ENCODE measurements at regions not wholly inside any gene's neighbourhood (a gene's known extent, or its start where the extent isn't known, plus 50 kb on each side); places are given as distances from the start of the nearest gene placed in this dataset.

DNA sequence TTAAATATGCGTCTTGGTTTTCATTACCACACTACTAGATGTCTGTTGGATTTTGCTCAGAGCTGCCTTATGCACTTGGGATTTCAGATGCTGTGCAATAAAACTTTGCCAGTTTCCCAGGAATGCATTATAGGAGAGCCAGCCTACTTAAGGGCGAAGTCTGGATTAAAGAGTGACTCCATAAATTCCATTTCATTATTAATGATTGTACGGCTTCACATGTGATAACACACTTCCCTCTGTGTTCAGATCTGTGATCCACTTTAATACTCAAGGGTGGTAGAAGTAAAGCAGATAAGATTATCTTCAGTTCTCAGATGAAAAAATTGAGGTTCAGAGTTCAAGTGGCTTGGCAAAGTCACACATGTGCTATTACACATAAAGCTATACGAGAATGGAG is 110.2 kb downstream of the C11orf91 start:
- Mint-ChIP-seq H3K4me1 (no peaks in the 10 kb centered on the region), H3K36me3 (ENCODE audit: low read depth) (no peaks in the 10 kb centered on the region), H3K27ac (no peak overlapping the region), H3K9me3 (no peaks in the 10 kb centered on the region), H3K27me3 (peaks cover 20% of the 10 kb centered on the region), H3K4me3 (no peak overlapping the region)
- ATAC-seq (replicated peaks) = no peak

DNA sequence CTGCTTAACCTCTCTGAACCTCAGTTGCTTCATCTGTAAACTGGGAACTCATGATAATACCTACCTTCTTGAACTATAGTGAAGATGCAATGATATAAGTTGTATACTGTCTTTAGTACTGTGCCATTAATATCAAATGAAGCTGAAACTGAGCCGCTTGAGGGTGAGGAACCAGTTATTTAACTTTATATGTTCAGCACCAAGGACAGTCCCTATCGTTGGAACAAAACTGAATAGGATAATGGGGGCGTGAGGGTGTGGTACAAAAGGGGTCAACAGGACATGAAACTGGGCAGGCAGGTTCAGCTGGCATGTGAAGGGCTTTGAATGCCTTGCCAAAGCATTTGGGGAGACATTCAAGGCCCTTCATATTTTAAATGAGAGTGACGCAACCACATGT is 112.6 kb downstream of the C11orf91 start:
- H3K27me3 Mint-ChIP-seq = peaks cover 24% of the 10 kb centered on the region
- no peak for ATAC-seq (replicated peaks)
- H3K9me3 Mint-ChIP-seq = no peaks in the 10 kb centered on the region
- no peaks in the 10 kb centered on the region for H3K36me3 Mint-ChIP-seq (ENCODE audit: low read depth)
- no peak overlapping the region for H3K4me3 Mint-ChIP-seq
- no peak overlapping the region for H3K27ac Mint-ChIP-seq
- no peaks in the 10 kb centered on the region for H3K4me1 Mint-ChIP-seq

DNA sequence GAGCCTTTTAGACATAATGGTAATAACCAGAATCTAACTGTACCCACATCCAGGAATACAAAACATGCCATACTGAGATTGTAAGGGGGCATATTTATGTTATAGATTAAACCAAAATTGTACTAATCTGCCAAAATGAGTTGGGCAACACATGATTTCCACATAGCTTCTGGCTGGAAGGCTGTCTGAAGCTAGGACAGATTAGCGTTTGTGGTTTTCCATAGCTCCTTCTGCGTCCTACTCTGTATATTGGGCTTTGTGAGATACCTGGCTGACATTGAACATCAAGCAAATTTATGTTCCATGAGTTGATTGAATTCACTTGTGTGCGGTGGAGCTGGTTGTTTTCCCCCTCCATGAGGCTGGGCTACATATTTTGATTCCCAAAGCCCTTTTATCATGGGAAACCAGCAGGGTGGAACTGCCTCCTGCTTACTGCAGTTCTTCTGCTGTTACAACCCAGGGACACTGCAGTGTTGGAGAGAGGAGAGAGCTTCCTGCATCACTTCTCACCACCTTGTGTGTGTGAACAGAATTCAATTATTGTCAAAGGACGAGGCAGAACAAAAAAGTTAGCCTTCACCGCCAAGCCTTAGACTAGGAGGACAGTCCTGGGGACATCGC is 114.9 kb downstream of the C11orf91 start:
- no peak overlapping the region for H3K27ac Mint-ChIP-seq
- H3K36me3 Mint-ChIP-seq (ENCODE audit: low read depth) = no peaks in the 10 kb centered on the region
- H3K9me3 Mint-ChIP-seq = no peaks in the 10 kb centered on the region
- H3K4me3 Mint-ChIP-seq = no peak overlapping the region
- ATAC-seq (replicated peaks) = no peak
- peaks cover 40% of the 10 kb centered on the region for H3K27me3 Mint-ChIP-seq
- no peaks in the 10 kb centered on the region for H3K4me1 Mint-ChIP-seq

DNA sequence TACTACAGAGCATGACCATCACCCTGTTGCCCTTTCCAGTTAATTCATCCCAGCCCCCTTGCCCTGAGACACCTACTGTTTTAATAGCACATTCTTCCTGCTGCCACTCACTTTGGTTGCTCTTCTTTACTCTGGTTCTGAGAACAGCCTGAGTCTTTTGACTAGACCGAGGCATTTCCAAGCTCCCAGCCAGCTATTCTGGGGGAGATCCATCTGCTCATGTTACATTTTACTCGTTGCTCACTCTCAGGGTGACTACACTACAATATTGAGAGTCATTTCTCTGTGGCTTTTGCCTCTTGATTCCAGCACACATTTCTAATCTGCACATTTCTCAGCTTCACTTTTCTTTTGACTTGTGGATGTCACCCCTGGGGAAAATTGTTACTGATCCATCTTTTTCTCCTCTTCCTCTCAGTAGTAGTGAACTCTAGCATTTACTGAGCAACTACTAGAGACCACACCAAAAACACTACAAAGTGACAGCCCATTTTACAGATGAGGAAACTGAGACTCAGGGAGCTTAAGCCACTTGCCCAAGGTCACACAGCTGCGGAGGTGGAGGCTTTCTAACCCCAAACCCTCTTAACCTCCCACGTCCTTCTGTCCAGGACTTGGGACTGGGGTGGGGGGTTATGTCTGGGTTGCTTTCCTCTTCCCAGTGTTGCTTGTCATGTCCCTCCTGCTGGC is 117.8 kb downstream of the C11orf91 start:
- ATAC-seq (replicated peaks) = no peak
- no peaks in the 10 kb centered on the region for H3K36me3 Mint-ChIP-seq (ENCODE audit: low read depth)
- peaks cover 42% of the 10 kb centered on the region for H3K27me3 Mint-ChIP-seq
- H3K4me1 Mint-ChIP-seq = no peaks in the 10 kb centered on the region
- no peaks in the 10 kb centered on the region for H3K9me3 Mint-ChIP-seq
- no peak overlapping the region for H3K4me3 Mint-ChIP-seq
- H3K27ac Mint-ChIP-seq = no peak overlapping the region

GRCh38 chr11:33579101-33579500 is 121.5 kb downstream of the C11orf91 start:
- Mint-ChIP-seq H3K4me3 (no peak overlapping the region), H3K36me3 (ENCODE audit: low read depth) (no peaks in the 10 kb centered on the region), H3K9me3 (no peaks in the 10 kb centered on the region), H3K27me3 (peaks cover 26% of the 10 kb centered on the region), H3K27ac (no peak overlapping the region), H3K4me1 (no peaks in the 10 kb centered on the region)
- ATAC-seq (replicated peaks) = no peak

- Mint-ChIP-seq H3K27ac (no peak overlapping the region), H3K36me3 (ENCODE audit: low read depth) (no peaks in the 10 kb centered on the region), H3K4me1 (no peaks in the 10 kb centered on the region), H3K9me3 (no peaks in the 10 kb centered on the region), H3K4me3 (no peak overlapping the region), H3K27me3 (peaks cover 20% of the 10 kb centered on the region)
- ATAC-seq (replicated peaks) = no peak
Observed at GRCh38 chr11:33577204-33577603, 123.4 kb downstream of the C11orf91 start.

DNA sequence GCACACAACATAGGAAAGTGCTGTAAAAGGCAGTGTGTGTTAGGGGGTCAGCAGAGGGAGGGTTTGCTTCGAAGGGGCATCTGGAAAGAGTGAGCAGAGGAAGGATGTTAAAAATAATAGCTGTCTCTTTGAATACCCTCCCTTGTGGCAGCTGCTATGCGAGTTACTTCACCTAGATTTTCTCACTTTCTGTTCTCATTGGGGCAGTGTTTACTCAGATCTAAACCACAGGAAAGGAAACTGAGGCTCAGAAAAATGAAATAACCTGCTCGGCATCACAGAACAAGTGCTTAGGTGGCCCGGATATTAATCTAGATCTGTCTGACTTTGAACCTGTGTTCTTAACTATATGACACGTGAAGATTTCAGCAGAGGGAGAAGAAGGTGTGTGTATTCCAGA is 125.3 kb downstream of the C11orf91 start:
- Mint-ChIP-seq H3K36me3 (ENCODE audit: low read depth) (no peaks in the 10 kb centered on the region), H3K9me3 (no peaks in the 10 kb centered on the region), H3K27ac (no peak overlapping the region), H3K27me3 (peaks cover 13% of the 10 kb centered on the region), H3K4me3 (no peak overlapping the region), H3K4me1 (no peaks in the 10 kb centered on the region)
- peak; percentile 29 for ATAC-seq (replicated peaks)

DNA sequence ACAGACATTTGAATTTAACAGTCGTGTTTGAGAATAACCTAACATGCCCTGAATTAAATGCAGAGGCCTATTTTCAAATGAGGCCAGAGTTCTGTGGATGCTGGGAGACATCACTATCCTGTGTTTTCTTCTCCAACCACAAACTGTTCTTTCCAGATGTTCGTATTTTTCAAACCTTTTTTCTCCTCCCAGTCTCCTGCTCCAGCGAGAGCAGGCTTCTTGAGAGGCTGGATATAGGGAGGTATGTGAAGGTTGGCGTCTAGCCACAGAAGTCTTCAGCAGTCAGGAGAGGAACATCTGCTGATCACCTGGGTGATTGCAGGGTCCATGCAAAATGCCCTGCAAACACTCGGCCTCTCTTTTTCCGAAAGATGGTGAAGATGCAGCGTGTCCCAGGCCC is 126.3 kb downstream of the C11orf91 start:
- Mint-ChIP-seq H3K4me1 (no peaks in the 10 kb centered on the region), H3K9me3 (no peaks in the 10 kb centered on the region), H3K36me3 (ENCODE audit: low read depth) (no peaks in the 10 kb centered on the region), H3K4me3 (no peak overlapping the region), H3K27ac (no peak overlapping the region), H3K27me3 (peaks cover 9% of the 10 kb centered on the region)
- no peak for ATAC-seq (replicated peaks)

DNA sequence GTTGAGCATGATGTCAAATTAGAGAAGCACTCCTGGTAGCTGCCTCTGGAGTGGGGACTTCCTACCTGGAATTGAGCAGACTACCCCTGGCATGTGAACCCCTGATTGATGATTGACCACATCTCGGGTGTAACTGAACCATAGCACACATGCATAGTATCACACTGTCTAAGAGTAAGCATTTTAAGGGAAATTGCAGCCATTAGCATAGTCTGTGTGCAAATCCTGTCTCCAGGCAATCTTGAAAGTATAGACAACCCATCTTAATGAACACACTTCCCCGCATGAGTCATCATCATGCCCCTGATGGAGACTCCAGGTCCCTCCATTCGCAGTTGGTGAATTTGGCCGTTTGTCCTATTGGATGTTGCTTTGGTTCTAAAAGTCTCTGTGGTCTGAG is 131.3 kb downstream of the C11orf91 start:
- no peak for ATAC-seq (replicated peaks)
- no peaks in the 10 kb centered on the region for H3K36me3 Mint-ChIP-seq (ENCODE audit: low read depth)
- no peaks in the 10 kb centered on the region for H3K9me3 Mint-ChIP-seq
- H3K4me1 Mint-ChIP-seq = no peaks in the 10 kb centered on the region
- peaks cover 11% of the 10 kb centered on the region for H3K27me3 Mint-ChIP-seq
- H3K27ac Mint-ChIP-seq = no peak overlapping the region
- no peak overlapping the region for H3K4me3 Mint-ChIP-seq

DNA sequence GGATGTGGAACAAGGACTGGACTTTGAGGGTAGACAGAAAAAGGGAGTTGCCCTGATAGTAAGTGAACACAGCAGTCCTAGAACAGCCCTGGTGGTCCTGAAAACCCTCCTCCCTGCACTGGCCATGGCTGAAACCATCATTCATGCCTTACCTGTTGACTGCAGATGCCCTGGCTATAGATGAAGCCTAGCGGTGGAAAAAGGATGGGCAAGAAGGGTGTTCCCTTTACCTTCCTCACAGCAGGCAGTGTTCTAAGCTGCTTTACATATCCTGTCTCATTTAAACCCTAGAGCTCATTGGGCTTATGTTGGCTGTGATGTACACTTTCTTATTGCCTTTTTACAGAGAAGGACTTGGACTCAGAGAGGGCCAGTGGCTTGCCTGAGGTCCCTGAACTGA is 133.6 kb downstream of the C11orf91 start:
- H3K9me3 Mint-ChIP-seq = no peaks in the 10 kb centered on the region
- no peaks in the 10 kb centered on the region for H3K36me3 Mint-ChIP-seq (ENCODE audit: low read depth)
- H3K27me3 Mint-ChIP-seq = peaks cover 11% of the 10 kb centered on the region
- no peak for ATAC-seq (replicated peaks)
- H3K4me3 Mint-ChIP-seq = no peak overlapping the region
- H3K27ac Mint-ChIP-seq = no peak overlapping the region
- no peaks in the 10 kb centered on the region for H3K4me1 Mint-ChIP-seq

GRCh38 chr11:33564856-33565453 is 135.7 kb downstream of the C11orf91 start:
- Mint-ChIP-seq H3K36me3 (ENCODE audit: low read depth) (no peaks in the 10 kb centered on the region), H3K27me3 (peaks cover 6% of the 10 kb centered on the region), H3K9me3 (no peaks in the 10 kb centered on the region), H3K4me3 (no peak overlapping the region), H3K4me1 (no peaks in the 10 kb centered on the region), H3K27ac (no peak overlapping the region)
- ATAC-seq (replicated peaks) = no peak

GRCh38 chr11:33560729-33561128 is 139.9 kb downstream of the C11orf91 start:
- Mint-ChIP-seq H3K4me3 (no peak overlapping the region), H3K36me3 (ENCODE audit: low read depth) (no peaks in the 10 kb centered on the region), H3K9me3 (no peaks in the 10 kb centered on the region), H3K4me1 (no peaks in the 10 kb centered on the region), H3K27ac (no peak overlapping the region), H3K27me3 (peaks cover 13% of the 10 kb centered on the region)
- no peak for ATAC-seq (replicated peaks)

DNA sequence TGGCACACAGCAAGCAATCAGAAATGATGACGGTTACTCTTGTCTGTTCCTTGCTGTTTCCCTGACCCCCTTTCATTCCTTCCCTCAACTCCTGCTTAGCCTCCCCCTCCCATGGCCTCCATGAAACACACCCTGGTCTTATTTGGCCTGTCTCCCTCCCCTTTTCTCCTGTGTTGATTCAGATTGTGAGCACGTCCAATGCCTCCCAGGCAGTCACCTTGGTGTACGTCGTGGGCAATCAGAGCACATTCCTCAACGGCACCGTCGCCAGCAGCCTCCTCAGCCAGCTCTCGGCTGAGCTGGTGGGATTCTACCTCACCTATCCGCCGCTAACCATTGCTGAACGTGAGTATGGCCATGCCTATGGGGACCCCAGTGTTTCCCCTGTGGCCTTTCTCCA is 141.1 kb downstream of the C11orf91 start:
- Mint-ChIP-seq H3K27ac (no peak overlapping the region), H3K9me3 (no peaks in the 10 kb centered on the region), H3K4me1 (no peaks in the 10 kb centered on the region), H3K27me3 (peaks cover 20% of the 10 kb centered on the region), H3K4me3 (no peak overlapping the region), H3K36me3 (ENCODE audit: low read depth) (no peaks in the 10 kb centered on the region)
- no peak for ATAC-seq (replicated peaks)

DNA sequence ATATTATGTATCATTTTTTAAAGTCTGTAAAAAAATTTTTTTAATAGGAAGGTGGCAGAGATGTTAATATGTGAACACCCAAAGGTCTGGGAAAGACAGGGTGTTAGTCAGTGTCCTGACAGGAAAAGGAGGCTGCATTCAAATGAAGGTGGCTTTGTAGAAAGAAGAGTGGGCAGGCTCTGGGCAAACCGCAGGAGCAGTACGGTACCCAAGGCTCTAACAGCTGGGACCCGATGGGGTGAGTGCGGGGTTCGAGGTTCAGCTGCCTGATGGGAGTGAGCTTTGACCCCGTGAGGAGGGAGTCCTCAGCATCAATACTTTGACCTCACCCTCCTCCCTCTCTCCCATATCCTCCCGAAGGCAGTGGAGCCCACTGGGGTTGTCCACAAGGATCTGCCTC is 142.5 kb downstream of the C11orf91 start:
- Mint-ChIP-seq H3K27ac (no peak overlapping the region), H3K36me3 (ENCODE audit: low read depth) (no peaks in the 10 kb centered on the region), H3K9me3 (no peaks in the 10 kb centered on the region), H3K4me1 (no peaks in the 10 kb centered on the region), H3K27me3 (peaks cover 24% of the 10 kb centered on the region), H3K4me3 (no peak overlapping the region)
- ATAC-seq (replicated peaks) = no peak

- no peak overlapping the region for H3K4me3 Mint-ChIP-seq
- H3K4me1 Mint-ChIP-seq = no peaks in the 10 kb centered on the region
- no peaks in the 10 kb centered on the region for H3K36me3 Mint-ChIP-seq (ENCODE audit: low read depth)
- H3K27me3 Mint-ChIP-seq = peaks cover 27% of the 10 kb centered on the region
- no peak overlapping the region for H3K27ac Mint-ChIP-seq
- ATAC-seq (replicated peaks) = no peak
- H3K9me3 Mint-ChIP-seq = no peaks in the 10 kb centered on the region
Observed at GRCh38 chr11:33557201-33557600, 143.4 kb downstream of the C11orf91 start.

Measured in activated T-helper 17 cell treated with anti-CD3 and anti-CD28 coated beads, Interleukin-2, amount 50 U/mL, for 72 hours (primary cell).